GM18498 (cell line): ENCODE measurements at regions not wholly inside any gene's neighbourhood (a gene's known extent, or its start where the extent isn't known, plus 50 kb on each side); places are given as distances from the start of the nearest gene placed in this dataset.

Experiments
- ATAC-seq: cut with Tn5 transposase; IDR thresholded peaks from one replicate; pipeline ENCODE4 v1.9.1; 2021; ENCODE audit warnings: mild to moderate bottlenecking, moderate library complexity; ENCODE audit not compliant: unreplicated experiment

GRCh38 chr15:47824147-47824546 is 106.8 kb downstream of the SEMA6D start:
- no peak for ATAC-seq

GRCh38 chr15:47829667-47830066 is 112.4 kb downstream of the SEMA6D start:
- no peak for ATAC-seq

- no peak for ATAC-seq
These were observed 116.8 kb downstream of the SEMA6D start for GRCh38 chr15:47834093-47834492.

GRCh38 chr15:47839233-47839825 is 122.0 kb downstream of the SEMA6D start:
- ATAC-seq = no peak

GRCh38 chr15:47843124-47843663 is 125.9 kb downstream of the SEMA6D start:
- no peak for ATAC-seq

- no peak for ATAC-seq
These were observed 127.1 kb downstream of the SEMA6D start for GRCh38 chr15:47844437-47844836.

GRCh38 chr15:47846128-47846868 is 129.0 kb downstream of the SEMA6D start:
- no peak for ATAC-seq

GRCh38 chr15:47846876-47847275 is 129.6 kb downstream of the SEMA6D start:
- ATAC-seq = no peak

- ATAC-seq = no peak
These were observed 138.8 kb downstream of the SEMA6D start for GRCh38 chr15:47856071-47856470.

- no peak for ATAC-seq
These were observed 139.9 kb downstream of the SEMA6D start for GRCh38 chr15:47857014-47857775.

- no peak for ATAC-seq
These were observed 140.5 kb downstream of the SEMA6D start for GRCh38 chr15:47857776-47858167.

GRCh38 chr15:47861111-47861903 is 144.0 kb downstream of the SEMA6D start:
- ATAC-seq = no peak

GRCh38 chr15:47862402-47862801 is 145.1 kb downstream of the SEMA6D start:
- ATAC-seq = peak; percentile 53

GRCh38 chr15:47866446-47866845 is 149.1 kb downstream of the SEMA6D start:
- no peak for ATAC-seq

- no peak for ATAC-seq
These were observed 153.1 kb downstream of the SEMA6D start for GRCh38 chr15:47870300-47870955.

- ATAC-seq = no peak
These were observed 153.8 kb downstream of the SEMA6D start for GRCh38 chr15:47870956-47871625.

GRCh38 chr15:47872208-47872607 is 154.9 kb downstream of the SEMA6D start:
- ATAC-seq = no peak

- ATAC-seq = no peak
These were observed 155.6 kb downstream of the SEMA6D start for GRCh38 chr15:47872869-47873432.

- no peak for ATAC-seq
These were observed 159.7 kb downstream of the SEMA6D start for GRCh38 chr15:47876986-47877385.
